ENCODE measurements at regions not wholly inside any gene's neighbourhood (a gene's known extent, or its start where the extent isn't known, plus 50 kb on each side); places are given as distances from the start of the nearest gene placed in this dataset.
A peak's percentile ranks its signal among the peaks of the same experiment; 100 is the strongest.

GRCh38 chr11:76256448-76256847 lies 50.1 kb upstream of the WNT11 start:
- H3K56ac ChIP-seq (ENCODE audit: insufficient read length, low read depth, low read length), result no peak overlapping the region
- Mint-ChIP-seq H3K4me1 (peaks cover 8 to 12% of the 10 kb centered on the region in 2 experiments), H3K4me3 (no peak overlapping the region), H3K27me3 (ENCODE audit: low read depth) (peaks cover 10% of the 10 kb centered on the region), H3K36me3 (ENCODE audit: insufficient read depth in 1 of 3, low read depth in 3 of 3) (no peaks in the 10 kb centered on the region), H3K9me3 (no peaks in the 10 kb centered on the region; a peak in 1 of 5 replicates), H3K27ac (no peak overlapping the region)
- no peak overlapping the region for H4K8ac ChIP-seq (replicated peaks; ENCODE audit: insufficient read length, low read depth, low read length)
- no peaks in the 10 kb centered on the region for H3K27me3 ChIP-seq (ENCODE audit: insufficient read depth, low read length)
- H2BK15ac ChIP-seq (ENCODE audit: low read depth, low read length), result no peak overlapping the region
- H2BK20ac ChIP-seq (ENCODE audit: low read depth, low read length, poor library complexity, severe bottlenecking), result no peak overlapping the region
- no peak overlapping the region for H3K4me2 ChIP-seq (ENCODE audit: insufficient read depth, insufficient read length, low read length)
- H3K23ac ChIP-seq (ENCODE audit: insufficient read length, low read depth, low read length), result no peak overlapping the region
- H3K9me3 ChIP-seq (ENCODE audit: control insufficient read depth, low read depth, low read length), result no peaks in the 10 kb centered on the region
- H2BK5ac ChIP-seq (ENCODE audit: insufficient read length, low read length), result no peak overlapping the region
- no peaks in the 10 kb centered on the region for H3K79me1 ChIP-seq (ENCODE audit: insufficient read depth, low read depth, low read length, poor library complexity, severe bottlenecking)
- H2AK5ac ChIP-seq (ENCODE audit: insufficient read length, low read length), result no peak overlapping the region
- no peak overlapping the region for H4K91ac ChIP-seq (ENCODE audit: insufficient read length, low read depth, low read length)
- H3K27ac ChIP-seq (ENCODE audit: insufficient read length, low read depth, low read length), result no peak overlapping the region
- no peaks in the 10 kb centered on the region for H3K79me2 ChIP-seq (ENCODE audit: insufficient read depth, low read length)
- H3K18ac ChIP-seq (ENCODE audit: insufficient read length, low read depth, low read length), result no peak overlapping the region
- H3K4ac ChIP-seq (ENCODE audit: low read depth, low read length), result no peak overlapping the region
- H3K9ac ChIP-seq (ENCODE audit: extremely low read depth, insufficient read length, low read length), result no peak overlapping the region
- no peaks in the 10 kb centered on the region for H4K20me1 ChIP-seq (ENCODE audit: control insufficient read depth, insufficient read depth, insufficient read length)
- H2AFZ ChIP-seq (ENCODE audit: low read length), result no peak overlapping the region
- no CpG with 5 or more reads among the region's 14 CpGs for WGBS (ENCODE audit: extremely low coverage, insufficient read length, low lambda C conversion rate)
- H3K23me2 ChIP-seq (ENCODE audit: insufficient read length, low read depth, low read length, poor library complexity, severe bottlenecking), result no peaks in the 10 kb centered on the region
- no peak overlapping the region; the same call in 1 of the 2 replicates for H3K14ac ChIP-seq (ENCODE audit: insufficient read depth, low read length)
- no peaks in the 10 kb centered on the region for H3K4me1 ChIP-seq (ENCODE audit: insufficient read depth, low read length)
- H2BK120ac ChIP-seq (ENCODE audit: low read depth, low read length, poor library complexity, severe bottlenecking), result no peak overlapping the region
- H2BK12ac ChIP-seq (ENCODE audit: insufficient read length, low read depth, low read length), result no peak overlapping the region
- peak; percentile 66 for DNase-seq
- H4K5ac ChIP-seq (ENCODE audit: insufficient read length, low read depth, low read length), result no peak overlapping the region
- no peak overlapping the region for H3T11ph ChIP-seq (ENCODE audit: low read length)
- TF ChIP-seq CTCF (conservative IDR thresholded peaks at IDR 0.05), result peak; percentile 38; the same call in 2 of the 3 replicates

All from H9 (cell line).